Right cardiac atrium (tissue), 5 donors: ENCODE measurements at regions not wholly inside any gene's neighbourhood (a gene's known extent, or its start where the extent isn't known, plus 50 kb on each side); places are given as distances from the start of the nearest gene placed in this dataset.

Source experiments
- ATAC-seq, 2 donors: fragments of 200-7000 bp; cut with Tn5 transposase; one replicate each; pipeline versions ENCODE4 v1.8.0 to v1.9.1; 2020; ENCODE audit warnings: moderate library complexity in 2 of 2, mild to moderate bottlenecking in 1 of 2
- DNase-seq, 3 donors: peaks; one replicate each; pipeline ENCODE4 v3.0.0-alpha.2; 2020
- H3K27ac ChIP-seq: one replicate; pipeline ENCODE4 v1.5.1; 2013; ENCODE audit warnings: mild to moderate bottlenecking, low read length, control low read depth, moderate library complexity
- H3K27me3 ChIP-seq: one replicate; pipeline ENCODE4 v1.6.1; 2013; ENCODE audit not compliant: control insufficient read depth, insufficient read depth
- H3K4me1 ChIP-seq: one replicate; pipeline ENCODE4 v1.6.1; 2013; ENCODE audit warnings: low read length; ENCODE audit not compliant: control insufficient read depth, insufficient read depth
- H3K4me3 ChIP-seq: one replicate; pipeline ENCODE4 v1.5.1; 2013; ENCODE audit warnings: low read length, control low read depth
- H3K9me3 ChIP-seq: one replicate; pipeline ENCODE4 v1.6.1; 2013; ENCODE audit warnings: low read length; ENCODE audit not compliant: control insufficient read depth
- WGBS: extraction: QIAGEN DNeasy Blood & Tissue Kit; methylation state at CpG from one replicate; pipeline ENCODE4 v1.1.7; 2013; 5-methylcytosine and 5-hydroxymethylcytosine counted together
- intact Hi-C, 4 donors: fragments of 100-400 bp; cut with DNase I; formaldehyde crosslinking; loops; one replicate each; pipeline versions ENCODE4 v1.11.0 to v1.14.0; 2022 to 2023
- donor health status: healthy with polysubstance abuse.
- donor health status: DM: no; HTN: yes; CAD: no.
- donor health status: DM: no; HTN: no; CAD: no.
- donor health status: DM: no; HTN: yes; CAD: no; lungs with severe emphysema.
- donor health status: DM: yes; HTN: yes; CAD: no.

DNA sequence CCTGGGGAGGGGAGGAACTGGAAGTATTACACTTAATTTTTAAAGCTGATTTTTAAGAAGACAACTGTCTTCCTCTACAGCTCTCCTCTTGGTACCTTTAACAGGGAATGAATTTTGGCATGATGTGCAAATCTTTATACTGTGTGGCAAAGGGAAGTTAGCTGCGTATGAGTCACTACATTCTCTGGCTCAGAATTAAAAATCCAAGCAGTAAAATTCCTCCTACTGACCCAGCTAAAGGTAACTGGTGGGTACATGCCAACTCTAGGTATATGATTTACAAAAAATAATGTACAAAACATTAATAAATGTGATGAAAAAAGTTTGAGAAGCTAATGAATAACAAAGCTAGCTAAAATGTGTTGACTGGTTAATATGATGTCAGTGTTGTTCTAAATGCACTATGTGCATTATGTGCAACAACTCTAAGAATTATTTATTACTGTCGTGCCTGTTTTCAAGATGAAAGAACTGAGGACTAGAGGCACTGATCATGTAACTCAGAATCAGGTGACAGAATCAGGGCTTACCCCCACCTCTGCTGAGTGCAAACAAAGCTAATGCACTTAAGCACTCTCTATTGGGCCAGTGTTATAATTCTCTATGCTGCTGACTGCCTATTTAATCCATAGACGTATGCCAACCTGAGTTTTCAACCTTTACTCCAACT is 194.7 kb upstream of the CADPS start:
- H3K4me1 ChIP-seq: no peaks in the 10 kb centered on the region
- intact Hi-C loops: no loop called here
- H3K9me3 ChIP-seq: no peaks in the 10 kb centered on the region
- H3K27ac ChIP-seq: no peak overlapping the region
- H3K27me3 ChIP-seq: no peaks in the 10 kb centered on the region
- 48% methylated on average over 3 of the region's 3 CpGs for WGBS
- no peak for ATAC-seq
- DNase-seq: no peak
- H3K4me3 ChIP-seq: no peak overlapping the region

DNA sequence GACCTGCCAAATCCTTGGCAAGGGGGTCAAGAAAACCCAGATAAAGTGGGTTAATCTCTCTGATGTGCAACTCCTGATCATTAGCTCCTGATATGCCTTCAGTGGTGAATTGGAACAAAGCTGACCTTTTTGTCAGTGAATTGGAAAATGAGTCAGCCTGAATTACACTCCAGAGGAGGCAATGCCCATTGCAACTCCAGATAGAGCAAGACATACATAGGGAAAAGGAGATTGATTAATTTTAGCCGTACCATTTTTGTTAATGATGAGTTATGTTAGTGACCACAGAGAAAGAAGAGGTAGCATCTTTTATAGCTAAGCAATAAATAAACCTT is 195.2 kb upstream of the CADPS start:
- no peak for DNase-seq
- no peak overlapping the region for H3K27ac ChIP-seq
- WGBS: 94% methylated on average over 1 of the region's 1 CpG
- no peaks in the 10 kb centered on the region for H3K27me3 ChIP-seq
- no peaks in the 10 kb centered on the region for H3K4me1 ChIP-seq
- H3K9me3 ChIP-seq: no peaks in the 10 kb centered on the region
- intact Hi-C loops: no loop called here
- no peak overlapping the region for H3K4me3 ChIP-seq
- ATAC-seq: no peak

DNA sequence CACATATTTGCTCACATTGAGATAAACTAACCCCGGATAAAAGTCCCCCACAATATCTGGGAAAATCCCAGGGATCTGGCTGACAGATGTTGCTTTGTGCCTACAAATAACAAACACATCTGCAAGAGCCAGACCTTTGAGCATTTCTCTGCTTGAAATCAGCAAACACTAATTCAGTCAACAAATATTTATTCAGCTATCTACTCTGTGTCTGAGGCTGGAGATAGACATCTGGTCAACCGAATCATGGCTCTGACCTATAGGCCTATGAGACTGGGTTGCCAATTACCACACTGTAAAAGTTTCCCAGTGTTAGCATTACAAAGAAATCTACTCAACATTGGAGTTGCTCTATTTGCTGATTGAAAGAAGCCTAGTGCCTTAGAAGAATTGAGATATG is 201.1 kb upstream of the CADPS start:
- no peak for DNase-seq
- no peak for ATAC-seq
- intact Hi-C loops: no loop called here
- H3K27me3 ChIP-seq: no peaks in the 10 kb centered on the region
- no peak overlapping the region for H3K27ac ChIP-seq
- WGBS: 71% methylated on average over 2 of the region's 2 CpGs
- H3K4me3 ChIP-seq: no peak overlapping the region
- H3K4me1 ChIP-seq: no peaks in the 10 kb centered on the region
- no peaks in the 10 kb centered on the region for H3K9me3 ChIP-seq

DNA sequence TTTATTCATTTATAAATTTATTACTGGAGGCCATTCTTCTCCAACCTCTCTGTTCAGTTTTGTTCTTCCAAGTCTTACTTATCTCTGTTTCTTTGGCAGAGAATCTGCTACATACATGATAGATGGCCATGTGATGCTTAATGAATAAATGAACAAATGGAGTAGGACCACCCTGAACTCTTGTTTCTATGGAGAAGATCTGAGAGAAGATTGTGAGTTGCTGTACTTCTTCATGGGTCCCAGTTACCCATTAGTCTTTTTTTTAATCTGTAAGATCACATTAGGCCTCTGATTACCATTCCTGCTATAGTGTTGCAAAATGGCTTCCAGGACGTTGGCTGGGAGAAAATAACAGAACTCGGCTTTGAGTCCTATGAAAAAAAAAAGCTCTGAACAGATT is 191.9 kb upstream of the SYNPR start:
- no peak overlapping the region for H3K27ac ChIP-seq
- H3K4me1 ChIP-seq: no peaks in the 10 kb centered on the region
- no peaks in the 10 kb centered on the region for H3K9me3 ChIP-seq
- H3K27me3 ChIP-seq: no peaks in the 10 kb centered on the region
- DNase-seq (no peak), ATAC-seq (no peak)
- intact Hi-C loops: no loop called here
- WGBS: 61% methylated on average over 2 of the region's 2 CpGs
- H3K4me3 ChIP-seq: no peak overlapping the region

DNA sequence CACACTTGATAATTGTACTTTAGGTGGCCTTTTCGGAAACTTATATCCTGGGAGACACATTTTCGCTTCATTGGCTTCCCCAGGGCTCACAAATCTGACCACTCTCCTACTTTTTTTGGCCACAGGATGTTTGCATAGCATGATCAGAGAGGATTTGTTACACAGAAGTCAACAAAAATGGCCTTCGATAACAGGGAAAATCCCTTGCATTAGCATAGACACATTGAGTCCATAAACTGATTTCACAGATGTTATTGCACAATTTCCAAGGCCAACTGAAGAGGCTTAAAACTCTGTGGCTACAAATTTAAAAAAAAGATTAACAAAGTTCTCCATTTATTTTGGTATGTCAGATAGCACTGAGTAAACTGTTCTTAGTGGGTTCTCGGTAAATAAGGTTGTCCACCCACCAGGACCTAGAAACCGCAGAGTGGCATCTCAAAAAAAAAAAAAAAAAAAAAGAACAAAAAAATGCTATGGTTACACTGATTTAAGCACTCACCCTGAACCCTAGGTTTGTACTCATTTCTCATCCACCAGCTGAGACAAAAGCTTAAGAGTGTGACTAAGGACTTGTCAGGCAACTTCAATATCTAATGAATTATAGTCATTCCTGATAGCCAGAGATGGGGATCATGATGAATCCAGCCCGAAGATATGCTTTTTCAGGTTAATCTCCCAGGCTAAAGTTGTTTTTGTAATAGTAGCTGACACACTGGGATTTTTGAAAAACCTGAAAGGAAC is 188.9 kb upstream of the SYNPR start:
- intact Hi-C loops: no loop called here
- no peaks in the 10 kb centered on the region for H3K27me3 ChIP-seq
- no peaks in the 10 kb centered on the region for H3K4me1 ChIP-seq
- DNase-seq (no peak), ATAC-seq (no peak)
- WGBS: 85% methylated on average over 6 of the region's 6 CpGs
- no peak overlapping the region for H3K27ac ChIP-seq
- no peaks in the 10 kb centered on the region for H3K9me3 ChIP-seq
- H3K4me3 ChIP-seq: no peak overlapping the region

DNA sequence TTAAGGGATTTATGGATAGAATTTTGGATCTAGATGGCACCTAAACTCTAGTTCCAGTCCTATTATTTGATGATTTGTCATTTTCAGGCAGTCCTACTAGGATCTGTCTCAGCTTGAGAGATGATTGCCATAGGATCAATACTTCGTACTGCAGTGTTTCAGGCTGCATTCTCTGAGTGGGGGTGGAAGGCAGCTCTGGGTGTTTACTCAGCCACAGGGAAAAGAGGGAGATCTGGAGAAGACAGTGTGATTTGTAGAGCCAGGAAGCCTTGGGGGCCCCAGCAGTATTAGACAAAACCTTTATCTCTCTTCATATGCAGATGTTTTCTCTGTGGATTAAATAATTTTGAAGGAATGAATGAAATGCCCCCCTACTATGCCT is 188.4 kb upstream of the SYNPR start:
- DNase-seq (no peak), ATAC-seq (no peak)
- H3K27ac ChIP-seq: no peak overlapping the region
- intact Hi-C loops: no loop called here
- H3K27me3 ChIP-seq: no peaks in the 10 kb centered on the region
- no peaks in the 10 kb centered on the region for H3K4me1 ChIP-seq
- H3K4me3 ChIP-seq: no peak overlapping the region
- WGBS: 32% methylated on average over 1 of the region's 1 CpG
- no peaks in the 10 kb centered on the region for H3K9me3 ChIP-seq

DNA sequence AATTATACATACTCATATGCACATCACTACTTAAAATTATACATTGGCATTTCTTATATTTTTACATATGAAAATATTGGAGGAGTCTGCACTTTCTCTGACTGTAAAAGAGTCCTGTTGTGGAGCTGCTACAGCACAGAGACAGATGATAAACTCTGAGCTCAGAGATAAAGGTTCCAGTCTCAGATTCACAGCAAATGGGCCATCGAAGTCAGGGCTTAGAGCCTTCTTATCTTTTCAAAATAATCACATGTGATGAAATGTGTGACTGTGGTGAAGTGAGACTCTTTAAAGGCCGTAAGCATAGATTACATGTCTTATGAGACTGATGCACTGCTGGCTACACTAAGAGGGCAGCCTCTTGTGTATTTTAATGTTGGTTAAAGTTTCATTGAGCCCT is 187.5 kb upstream of the SYNPR start:
- H3K27me3 ChIP-seq: no peaks in the 10 kb centered on the region
- ATAC-seq (no peak), DNase-seq (no peak)
- no peak overlapping the region for H3K27ac ChIP-seq
- 16% methylated on average over 2 of the region's 2 CpGs for WGBS
- intact Hi-C loops: no loop called here
- H3K4me3 ChIP-seq: no peak overlapping the region
- no peaks in the 10 kb centered on the region for H3K9me3 ChIP-seq
- H3K4me1 ChIP-seq: no peaks in the 10 kb centered on the region

DNA sequence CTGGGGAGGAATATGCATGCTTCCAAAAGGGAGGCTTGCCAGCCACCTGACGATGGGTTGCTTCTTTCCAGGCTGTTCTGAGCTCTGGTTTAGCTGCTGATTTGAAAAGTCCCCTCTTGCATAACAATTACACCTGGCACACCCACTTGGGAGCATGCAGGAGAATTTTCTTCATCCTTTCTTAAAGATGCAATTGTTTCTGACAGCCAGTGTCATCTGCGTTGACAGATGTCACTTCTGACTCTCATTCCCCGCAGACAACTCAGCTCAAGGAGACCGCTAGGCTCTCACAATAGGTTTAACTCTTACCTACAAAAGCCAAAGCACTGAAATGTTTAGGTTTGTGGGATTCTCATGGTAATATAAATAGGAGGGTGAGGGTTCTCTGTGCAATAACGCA is 185.6 kb upstream of the SYNPR start:
- Histone ChIP-seq H3K4me3 (no peak overlapping the region), H3K4me1 (no peaks in the 10 kb centered on the region), H3K27ac (no peak overlapping the region), H3K9me3 (no peaks in the 10 kb centered on the region), H3K27me3 (no peaks in the 10 kb centered on the region)
- DNase-seq: no peak
- WGBS: 68% methylated on average over 5 of the region's 5 CpGs
- no peak for ATAC-seq
- intact Hi-C loops: no loop called here

DNA sequence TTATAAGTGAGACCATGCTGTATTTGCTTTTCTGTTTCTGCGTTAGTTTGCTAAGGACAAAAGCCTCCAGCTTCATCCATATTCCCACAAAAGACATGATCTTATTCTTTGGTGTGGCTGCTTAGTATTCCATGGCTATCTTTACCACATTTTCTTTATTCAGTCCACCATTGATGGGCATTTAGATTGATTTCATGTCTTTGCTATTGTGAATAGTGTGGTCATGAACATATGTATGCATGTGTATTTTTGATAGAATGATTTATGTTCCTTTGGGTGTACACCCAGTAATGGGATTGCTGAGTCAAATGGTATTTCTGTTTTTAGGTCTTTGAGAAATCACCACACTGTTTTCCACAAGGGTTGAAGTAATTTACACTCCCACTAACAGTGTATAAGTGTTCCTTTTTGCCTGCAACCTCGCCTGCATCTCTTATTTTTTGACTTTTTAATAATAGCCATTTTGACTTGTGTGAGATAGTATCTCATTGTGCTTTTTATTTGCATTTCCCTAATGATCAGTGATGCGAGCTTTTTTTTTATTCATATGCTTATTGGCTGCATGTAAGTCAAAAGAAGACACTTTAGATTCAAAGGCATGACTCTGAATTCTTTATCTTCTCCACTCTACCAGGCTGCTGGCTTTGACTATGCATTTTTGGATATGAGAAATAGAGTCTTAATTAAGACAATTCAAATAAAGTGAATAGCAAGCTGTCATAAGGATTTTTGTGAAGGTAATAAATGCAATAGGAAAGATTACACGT is 183.3 kb upstream of the SYNPR start:
- no peak for ATAC-seq
- H3K27me3 ChIP-seq: no peaks in the 10 kb centered on the region
- no peaks in the 10 kb centered on the region for H3K4me1 ChIP-seq
- H3K9me3 ChIP-seq: no peaks in the 10 kb centered on the region
- intact Hi-C loops: no loop called here
- H3K27ac ChIP-seq: no peak overlapping the region
- 73% methylated on average over 4 of the region's 4 CpGs for WGBS
- no peak for DNase-seq
- no peak overlapping the region for H3K4me3 ChIP-seq

DNA sequence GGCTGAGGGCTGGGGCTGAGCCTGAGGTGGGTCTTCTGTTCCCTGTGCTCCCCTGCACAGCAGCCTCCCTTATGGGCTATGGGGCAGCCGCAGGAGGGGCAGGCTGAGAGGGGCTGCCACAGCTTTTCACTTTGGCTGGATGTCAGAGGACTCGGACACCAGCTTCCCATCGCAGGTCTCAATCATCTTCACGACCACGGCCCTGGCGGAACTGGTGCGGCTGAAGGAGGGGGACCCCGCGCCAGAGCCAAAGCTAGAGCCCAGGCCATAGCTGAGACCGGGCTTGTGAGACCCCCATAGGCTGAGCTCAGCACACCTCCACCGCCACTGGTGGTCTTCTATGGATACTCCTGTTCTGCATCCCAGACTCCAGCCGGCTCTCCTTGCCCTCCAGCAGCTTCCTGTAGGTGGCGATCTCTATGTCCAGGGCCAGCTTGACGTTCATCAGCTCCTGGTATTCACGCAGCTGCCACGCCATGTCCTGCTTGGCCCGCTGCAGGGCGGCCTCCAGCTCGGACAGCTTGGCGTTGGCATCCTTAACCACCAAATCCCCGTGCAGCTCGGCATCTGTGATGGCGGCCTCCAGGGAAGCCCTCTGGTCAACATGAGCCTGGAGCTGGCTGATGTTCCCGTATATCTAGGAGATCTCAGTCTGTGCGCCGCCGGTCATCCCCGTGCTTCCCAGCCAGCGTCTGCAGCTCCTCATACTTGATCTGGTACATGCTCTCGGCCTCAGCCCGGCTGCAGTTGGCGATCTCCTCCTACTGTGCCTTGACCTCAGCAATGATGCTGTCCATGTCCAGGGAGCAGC is 181.7 kb upstream of the SYNPR start:
- H3K4me3 ChIP-seq: no peak overlapping the region
- DNase-seq (peak; percentile 8 to 45 (median 33)), ATAC-seq (no peak)
- WGBS: 91% methylated on average over 32 of the region's 32 CpGs
- no peaks in the 10 kb centered on the region for H3K4me1 ChIP-seq
- no peak overlapping the region for H3K27ac ChIP-seq
- no peaks in the 10 kb centered on the region for H3K9me3 ChIP-seq
- intact Hi-C loops: no loop called here
- no peaks in the 10 kb centered on the region for H3K27me3 ChIP-seq

DNA sequence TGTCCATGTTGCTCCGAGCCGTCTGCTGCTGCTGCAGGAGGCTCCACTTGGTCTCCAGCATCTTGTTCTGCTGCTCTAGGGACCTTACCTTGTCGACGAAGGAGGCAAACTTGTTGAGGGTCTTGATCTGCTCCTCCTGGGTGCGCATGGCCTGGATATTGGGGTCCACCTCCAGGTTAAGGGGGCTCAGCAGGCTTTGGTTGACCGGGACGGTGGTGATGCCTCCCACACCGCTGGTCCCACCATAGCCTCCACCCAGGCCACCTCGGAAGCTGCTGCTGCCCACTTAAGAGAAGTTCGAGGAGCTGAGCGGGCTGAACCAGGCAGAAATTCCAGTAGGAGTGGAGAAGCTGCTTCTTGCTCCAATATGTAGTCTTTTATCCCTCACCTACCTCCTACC is 180.7 kb upstream of the SYNPR start:
- 87% methylated on average over 11 of the region's 11 CpGs for WGBS
- Histone ChIP-seq H3K27ac (no peak overlapping the region), H3K4me1 (no peaks in the 10 kb centered on the region), H3K9me3 (no peaks in the 10 kb centered on the region), H3K4me3 (no peak overlapping the region), H3K27me3 (no peaks in the 10 kb centered on the region)
- no peak for ATAC-seq
- intact Hi-C loops: no loop called here
- no peak for DNase-seq
